Bone marrow (tissue), 2 donors: ENCODE measurements at regions not wholly inside any gene's neighbourhood (a gene's known extent, or its start where the extent isn't known, plus 50 kb on each side); places are given as distances from the start of the nearest gene placed in this dataset.
"Not testable (repeated sequence)": the region's sequence is repeated elsewhere in the genome, so short reads cannot be mapped to it uniquely, and the experiment has no call there.

ENCODE experiments used
- DNase-seq, 2 donors: peaks; one replicate each; lab custom pipeline; 2025; lab: John Stamatoyannopoulos, UW

DNA sequence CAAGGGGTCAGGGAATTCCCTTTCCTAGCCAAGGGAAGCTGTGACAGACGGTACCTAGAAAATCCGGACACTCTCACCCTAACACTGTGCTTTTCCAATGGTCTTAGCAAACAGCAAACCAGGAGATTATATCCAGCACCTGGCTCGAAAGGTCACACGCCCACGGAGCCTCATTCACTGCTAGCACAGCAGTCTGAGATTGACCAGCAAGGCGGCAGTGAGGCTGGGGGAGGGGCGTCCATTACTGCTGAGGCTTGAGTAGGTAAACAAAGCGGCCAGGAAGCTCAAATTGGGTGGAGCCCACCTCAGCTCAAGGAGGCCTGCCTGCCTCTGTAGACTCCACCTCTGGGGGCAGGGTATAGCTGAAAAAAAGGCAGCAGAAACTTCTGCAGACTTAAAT lies 447.3 kb downstream of the RSL24D1 start:
- not testable (repeated sequence) for DNase-seq

DNA sequence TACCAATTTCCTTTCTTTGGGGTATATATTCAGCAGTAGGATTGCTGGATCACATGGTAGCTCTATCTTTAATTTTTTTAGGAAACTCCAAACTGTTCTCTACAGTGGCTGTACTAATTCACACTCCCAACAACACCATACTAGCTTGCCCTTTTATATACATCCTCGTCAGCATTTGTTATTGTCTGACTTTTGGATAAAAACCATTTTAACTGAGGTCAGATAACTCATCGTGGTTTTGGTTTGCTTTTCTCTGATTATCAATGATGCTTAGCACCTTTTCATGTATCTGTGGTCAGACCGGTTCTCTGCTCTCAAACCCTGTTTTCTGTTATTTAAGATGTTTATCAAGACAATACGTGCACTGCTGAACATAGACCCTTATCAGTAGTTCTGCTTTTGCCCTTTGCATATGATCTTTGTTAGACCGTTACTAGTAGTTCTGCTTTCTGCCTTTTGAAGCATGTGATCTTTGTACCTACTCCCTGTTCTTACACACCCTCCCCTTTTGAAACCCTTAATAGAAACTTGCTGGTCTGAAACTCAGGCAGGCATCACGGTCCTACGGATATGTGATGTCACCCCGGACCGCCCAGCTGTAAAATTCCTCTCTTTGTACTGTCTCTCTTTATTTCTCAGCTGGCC lies 474.3 kb downstream of the RSL24D1 start:
- DNase-seq, result peak in 1 of 2 donors; percentile 2

DNA sequence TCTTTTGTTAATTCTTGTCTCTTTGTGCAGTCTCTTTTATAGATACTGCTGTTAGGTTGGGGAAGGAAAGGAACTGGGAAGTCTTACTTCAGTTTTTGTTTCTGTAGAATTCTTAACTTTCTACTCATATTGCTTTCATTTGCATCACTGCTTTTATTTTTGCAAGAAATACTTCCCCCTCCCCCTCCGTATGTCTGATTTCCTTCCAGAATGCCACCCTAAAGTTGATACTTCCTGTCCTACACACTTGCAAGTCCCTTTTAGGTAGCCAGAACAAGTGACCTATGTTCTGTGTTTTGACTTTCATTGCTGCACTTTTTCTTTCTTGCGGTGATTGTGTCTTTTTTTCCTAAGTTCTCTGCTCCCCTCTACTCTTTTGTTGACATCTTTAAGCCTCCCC lies 477.4 kb downstream of the RSL24D1 start:
- peak in 1 of 2 donors; percentile 1 for DNase-seq

DNA sequence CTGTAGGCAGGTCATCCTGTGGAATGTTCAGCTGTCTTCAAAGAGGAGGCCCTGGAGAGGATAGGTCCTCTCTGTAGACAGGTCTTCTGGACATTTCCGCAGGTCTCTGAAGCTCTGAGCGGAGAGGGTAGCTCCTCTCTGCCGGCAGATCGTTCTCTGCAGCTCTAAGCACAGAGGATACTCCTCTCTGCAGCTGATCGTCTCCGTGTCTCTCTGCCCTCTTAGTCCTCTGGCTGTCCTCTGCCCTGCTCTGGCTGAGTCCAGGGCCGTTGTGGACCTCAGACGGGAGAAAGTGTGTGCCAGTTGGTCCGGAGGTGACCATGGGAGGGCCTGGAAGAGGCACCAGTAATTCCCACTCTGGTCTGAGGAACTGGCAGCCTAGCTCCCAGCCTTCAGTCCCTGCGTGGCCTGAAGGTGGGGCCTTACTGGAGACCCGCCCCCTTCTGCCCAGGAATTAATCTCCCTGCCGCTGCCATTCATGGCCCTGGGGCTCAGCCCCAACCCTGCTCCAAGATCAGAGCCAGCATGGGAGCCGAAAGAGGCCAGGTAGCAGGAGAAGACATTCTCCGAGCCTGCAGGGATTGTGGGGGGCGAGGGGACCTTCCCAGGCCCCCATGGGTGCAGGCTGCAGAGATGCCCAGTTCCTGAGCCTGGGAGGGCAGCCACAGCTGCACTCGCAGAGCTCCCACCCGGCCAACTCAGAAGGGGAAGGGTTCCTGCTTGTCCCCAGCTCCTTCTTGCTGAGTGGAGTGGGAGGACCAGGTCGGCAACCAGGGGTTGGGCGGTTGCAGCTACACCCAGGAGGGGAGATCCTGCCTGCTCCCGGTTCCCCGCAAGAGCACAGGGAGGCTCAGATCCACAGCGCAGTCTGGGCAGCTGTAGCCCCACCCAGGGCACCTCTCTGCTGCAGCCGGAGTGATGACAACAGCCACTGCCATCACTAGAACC lies 488.7 kb downstream of the RSL24D1 start:
- no peak for DNase-seq

DNA sequence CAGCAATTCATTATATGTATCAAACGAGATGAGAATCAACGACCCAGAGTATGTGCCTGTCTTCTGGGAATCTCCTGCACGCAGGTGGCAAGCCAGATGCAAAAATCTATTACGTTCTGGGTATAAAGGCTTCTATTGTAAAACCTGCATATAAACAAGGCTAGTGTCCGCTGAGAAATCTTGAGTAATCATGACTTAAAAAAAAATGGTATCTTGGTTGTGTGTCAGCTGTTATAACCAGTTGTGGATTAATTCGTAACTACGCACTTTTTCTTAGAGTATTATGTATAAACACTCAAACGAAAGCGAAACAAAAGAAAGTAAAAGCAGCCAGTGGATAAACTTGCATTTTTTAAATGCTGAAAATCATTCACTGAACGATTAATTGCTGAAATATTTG lies 509.1 kb downstream of the RSL24D1 start:
- DNase-seq, result no peak
